Gastroesophageal sphincter (tissue), 3 donors: ENCODE measurements at regions not wholly inside any gene's neighbourhood (a gene's known extent, or its start where the extent isn't known, plus 50 kb on each side); places are given as distances from the start of the nearest gene placed in this dataset.

Experiments used
- EP300 ChIP-seq: sonication (generic); formaldehyde crosslinking; IDR thresholded peaks from one replicate; pipeline ENCODE4 v1.6.1; 2017; ENCODE audit warnings: antibody characterized with exemption, mild to moderate bottlenecking
- POLR2A ChIP-seq, 2 donors: fragments of 450-650 bp; IDR thresholded peaks; one replicate each; pipeline ENCODE4 v1.6.1; 2017; ENCODE audit warnings: antibody characterized with exemption in 2 of 2, mild to moderate bottlenecking in 2 of 2, moderate library complexity in 1 of 2
- TF ChIP-seq, protein P1 (sequence below), 4 experiments: fragments of 200-600 bp in 2 of 4; fragments of 450-650 bp in 2 of 4; sonication (generic) in 1 of 4; IDR thresholded peaks; one replicate each; pipeline ENCODE4 v1.5.1; 2017 to 2019; ENCODE audit warnings: antibody characterized with exemption in 4 of 4, mild to moderate bottlenecking in 2 of 4, moderate library complexity in 2 of 4

DNA sequence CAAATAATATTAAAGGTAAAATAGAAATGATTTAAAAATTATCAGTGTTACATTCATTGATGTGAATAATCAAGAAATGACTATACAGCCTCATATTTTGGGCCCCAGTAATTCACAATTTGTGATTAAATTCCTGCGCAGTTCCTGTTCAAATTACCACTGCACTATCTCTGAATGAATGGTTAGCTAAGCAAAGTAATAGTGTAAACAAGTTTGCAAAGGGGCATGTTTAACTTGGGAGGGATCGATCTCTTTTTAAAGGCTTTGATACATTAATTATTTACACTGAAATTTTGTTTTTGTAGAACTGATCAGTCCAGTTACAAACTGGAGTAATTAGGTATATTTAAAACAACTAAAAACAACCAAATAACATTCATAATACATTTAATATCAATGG is 784.4 kb downstream of the RPA4 start:
- TF ChIP-seq POLR2A (IDR thresholded peaks at IDR 0.05) (no peak), EP300 (no peak)
- TF ChIP-seq, protein P1, sequence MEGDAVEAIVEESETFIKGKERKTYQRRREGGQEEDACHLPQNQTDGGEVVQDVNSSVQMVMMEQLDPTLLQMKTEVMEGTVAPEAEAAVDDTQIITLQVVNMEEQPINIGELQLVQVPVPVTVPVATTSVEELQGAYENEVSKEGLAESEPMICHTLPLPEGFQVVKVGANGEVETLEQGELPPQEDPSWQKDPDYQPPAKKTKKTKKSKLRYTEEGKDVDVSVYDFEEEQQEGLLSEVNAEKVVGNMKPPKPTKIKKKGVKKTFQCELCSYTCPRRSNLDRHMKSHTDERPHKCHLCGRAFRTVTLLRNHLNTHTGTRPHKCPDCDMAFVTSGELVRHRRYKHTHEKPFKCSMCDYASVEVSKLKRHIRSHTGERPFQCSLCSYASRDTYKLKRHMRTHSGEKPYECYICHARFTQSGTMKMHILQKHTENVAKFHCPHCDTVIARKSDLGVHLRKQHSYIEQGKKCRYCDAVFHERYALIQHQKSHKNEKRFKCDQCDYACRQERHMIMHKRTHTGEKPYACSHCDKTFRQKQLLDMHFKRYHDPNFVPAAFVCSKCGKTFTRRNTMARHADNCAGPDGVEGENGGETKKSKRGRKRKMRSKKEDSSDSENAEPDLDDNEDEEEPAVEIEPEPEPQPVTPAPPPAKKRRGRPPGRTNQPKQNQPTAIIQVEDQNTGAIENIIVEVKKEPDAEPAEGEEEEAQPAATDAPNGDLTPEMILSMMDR (IDR thresholded peaks at IDR 0.05), result no peak
